ENCODE measurements at regions not wholly inside any gene's neighbourhood (a gene's known extent, or its start where the extent isn't known, plus 50 kb on each side); places are given as distances from the start of the nearest gene placed in this dataset.

DNA sequence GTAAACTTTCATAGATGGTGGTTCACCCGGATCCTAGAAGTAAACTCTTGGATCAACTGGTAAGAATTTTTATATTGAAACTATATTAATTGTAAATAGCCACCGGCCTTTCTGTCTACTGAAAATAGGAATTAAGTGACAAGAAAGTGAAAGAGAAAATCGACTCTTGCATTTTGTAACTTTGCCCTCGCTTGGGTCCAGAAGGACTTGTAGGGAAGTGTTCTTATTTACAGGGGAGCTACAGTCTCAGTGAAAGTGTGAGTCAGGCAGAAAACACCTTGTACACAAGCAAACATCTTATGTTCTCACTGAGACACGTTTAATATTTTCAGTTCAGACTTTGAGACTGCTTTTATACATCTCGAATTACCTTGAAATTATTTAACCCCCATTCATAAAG lies 238.9 kb downstream of the BLID start:
- TF ChIP-seq, protein P1, sequence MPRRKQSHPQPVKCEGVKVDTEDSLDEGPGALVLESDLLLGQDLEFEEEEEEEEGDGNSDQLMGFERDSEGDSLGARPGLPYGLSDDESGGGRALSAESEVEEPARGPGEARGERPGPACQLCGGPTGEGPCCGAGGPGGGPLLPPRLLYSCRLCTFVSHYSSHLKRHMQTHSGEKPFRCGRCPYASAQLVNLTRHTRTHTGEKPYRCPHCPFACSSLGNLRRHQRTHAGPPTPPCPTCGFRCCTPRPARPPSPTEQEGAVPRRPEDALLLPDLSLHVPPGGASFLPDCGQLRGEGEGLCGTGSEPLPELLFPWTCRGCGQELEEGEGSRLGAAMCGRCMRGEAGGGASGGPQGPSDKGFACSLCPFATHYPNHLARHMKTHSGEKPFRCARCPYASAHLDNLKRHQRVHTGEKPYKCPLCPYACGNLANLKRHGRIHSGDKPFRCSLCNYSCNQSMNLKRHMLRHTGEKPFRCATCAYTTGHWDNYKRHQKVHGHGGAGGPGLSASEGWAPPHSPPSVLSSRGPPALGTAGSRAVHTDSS (CRISPR knock-in tag; conservative IDR thresholded peaks at IDR 0.05): no peak
- TF ChIP-seq SP1 (IDR thresholded peaks at IDR 0.05) (no peak), SP1 (CRISPR knock-in tag; IDR thresholded peaks at IDR 0.05) (no peak), GPN1 (CRISPR knock-in tag; IDR thresholded peaks at IDR 0.05; ENCODE audit: borderline replicate concordance) (no peak), PHF21A (CRISPR knock-in tag; IDR thresholded peaks at IDR 0.05) (no peak), ZNF430 (CRISPR knock-in tag; IDR thresholded peaks at IDR 0.05) (no peak), SSRP1 (CRISPR knock-in tag; IDR thresholded peaks at IDR 0.05) (no peak), ZKSCAN1 (IDR thresholded peaks at IDR 0.05; ENCODE audit: low read length) (no peak), ZNF660 (CRISPR knock-in tag; IDR thresholded peaks at IDR 0.05; ENCODE audit: borderline replicate concordance, low read depth) (no peak), KLF12 (CRISPR knock-in tag; IDR thresholded peaks at IDR 0.05; ENCODE audit: borderline replicate concordance) (no peak), RARA (CRISPR knock-in tag; IDR thresholded peaks at IDR 0.05) (no peak), ZNF577 (CRISPR knock-in tag; IDR thresholded peaks at IDR 0.05; ENCODE audit: borderline replicate concordance, low read depth) (no peak), KMT2A (CRISPR knock-in tag; IDR thresholded peaks at IDR 0.05) (no peak), FLYWCH1 (CRISPR knock-in tag; IDR thresholded peaks at IDR 0.05) (no peak), ELF1 (CRISPR knock-in tag; IDR thresholded peaks at IDR 0.05) (no peak), ZNF782 (CRISPR knock-in tag; IDR thresholded peaks at IDR 0.05; ENCODE audit: borderline replicate concordance) (no peak)
- TF ChIP-seq, protein P2, sequence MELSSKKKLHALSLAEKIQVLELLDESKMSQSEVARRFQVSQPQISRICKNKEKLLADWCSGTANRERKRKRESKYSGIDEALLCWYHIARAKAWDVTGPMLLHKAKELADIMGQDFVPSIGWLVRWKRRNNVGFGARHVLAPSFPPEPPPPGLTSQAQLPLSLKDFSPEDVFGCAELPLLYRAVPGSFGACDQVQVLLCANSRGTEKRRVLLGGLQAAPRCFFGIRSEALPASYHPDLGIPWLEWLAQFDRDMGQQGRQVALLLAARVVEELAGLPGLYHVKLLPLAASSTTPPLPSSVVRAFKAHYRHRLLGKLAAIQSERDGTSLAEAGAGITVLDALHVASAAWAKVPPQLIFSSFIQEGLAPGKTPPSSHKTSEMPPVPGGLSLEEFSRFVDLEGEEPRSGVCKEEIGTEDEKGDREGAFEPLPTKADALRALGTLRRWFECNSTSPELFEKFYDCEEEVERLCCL (CRISPR knock-in tag; IDR thresholded peaks at IDR 0.05; ENCODE audit: borderline replicate concordance): no peak
- TF ChIP-seq, protein P3, sequence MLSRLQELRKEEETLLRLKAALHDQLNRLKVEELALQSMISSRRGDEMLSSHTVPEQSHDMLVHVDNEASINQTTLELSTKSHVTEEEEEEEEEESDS (CRISPR knock-in tag; IDR thresholded peaks at IDR 0.05; ENCODE audit: borderline replicate concordance): no peak
- TF ChIP-seq, protein P4, sequence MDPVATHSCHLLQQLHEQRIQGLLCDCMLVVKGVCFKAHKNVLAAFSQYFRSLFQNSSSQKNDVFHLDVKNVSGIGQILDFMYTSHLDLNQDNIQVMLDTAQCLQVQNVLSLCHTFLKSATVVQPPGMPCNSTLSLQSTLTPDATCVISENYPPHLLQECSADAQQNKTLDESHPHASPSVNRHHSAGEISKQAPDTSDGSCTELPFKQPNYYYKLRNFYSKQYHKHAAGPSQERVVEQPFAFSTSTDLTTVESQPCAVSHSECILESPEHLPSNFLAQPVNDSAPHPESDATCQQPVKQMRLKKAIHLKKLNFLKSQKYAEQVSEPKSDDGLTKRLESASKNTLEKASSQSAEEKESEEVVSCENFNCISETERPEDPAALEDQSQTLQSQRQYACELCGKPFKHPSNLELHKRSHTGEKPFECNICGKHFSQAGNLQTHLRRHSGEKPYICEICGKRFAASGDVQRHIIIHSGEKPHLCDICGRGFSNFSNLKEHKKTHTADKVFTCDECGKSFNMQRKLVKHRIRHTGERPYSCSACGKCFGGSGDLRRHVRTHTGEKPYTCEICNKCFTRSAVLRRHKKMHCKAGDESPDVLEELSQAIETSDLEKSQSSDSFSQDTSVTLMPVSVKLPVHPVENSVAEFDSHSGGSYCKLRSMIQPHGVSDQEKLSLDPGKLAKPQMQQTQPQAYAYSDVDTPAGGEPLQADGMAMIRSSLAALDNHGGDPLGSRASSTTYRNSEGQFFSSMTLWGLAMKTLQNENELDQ (CRISPR knock-in tag; IDR thresholded peaks at IDR 0.05; ENCODE audit: borderline replicate concordance): no peak
- TF ChIP-seq, protein P5, sequence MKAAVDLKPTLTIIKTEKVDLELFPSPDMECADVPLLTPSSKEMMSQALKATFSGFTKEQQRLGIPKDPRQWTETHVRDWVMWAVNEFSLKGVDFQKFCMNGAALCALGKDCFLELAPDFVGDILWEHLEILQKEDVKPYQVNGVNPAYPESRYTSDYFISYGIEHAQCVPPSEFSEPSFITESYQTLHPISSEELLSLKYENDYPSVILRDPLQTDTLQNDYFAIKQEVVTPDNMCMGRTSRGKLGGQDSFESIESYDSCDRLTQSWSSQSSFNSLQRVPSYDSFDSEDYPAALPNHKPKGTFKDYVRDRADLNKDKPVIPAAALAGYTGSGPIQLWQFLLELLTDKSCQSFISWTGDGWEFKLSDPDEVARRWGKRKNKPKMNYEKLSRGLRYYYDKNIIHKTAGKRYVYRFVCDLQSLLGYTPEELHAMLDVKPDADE (CRISPR knock-in tag; IDR thresholded peaks at IDR 0.05): no peak
- Histone ChIP-seq H3K9ac (ENCODE audit: insufficient read depth, low read depth, low read length) (no peak overlapping the region), H3K9me3 (ENCODE audit: low read length) (no peaks in the 10 kb centered on the region), H3K27me3 (ENCODE audit: control insufficient read depth in 1 of 2, insufficient read depth in 2 of 2, low read length in 2 of 2) (peaks cover 0 to 3% of the 10 kb centered on the region in 2 experiments; a peak in 1 of 5 replicates), H3K36me3 (replicated peaks in 1 of 2; ENCODE audit: control insufficient read depth in 1 of 2, insufficient read depth in 2 of 2, low read length in 2 of 2) (no peaks in the 10 kb centered on the region), H2AFZ (ENCODE audit: low read length) (no peak overlapping the region), H3K27ac (ENCODE audit: extremely low read length, insufficient read depth, low read length) (no peak overlapping the region), H3K4me2 (ENCODE audit: low read depth, low read length) (no peak overlapping the region), H3K4me1 (ENCODE audit: insufficient read depth, low read length) (no peaks in the 10 kb centered on the region), H3K79me2 (ENCODE audit: insufficient read depth, low read length) (no peaks in the 10 kb centered on the region), H3K4me3 (replicated peaks in 1 of 3; ENCODE audit: insufficient read depth in 1 of 3, low read depth in 2 of 3, low read length in 3 of 3) (no peak overlapping the region), H4K20me1 (ENCODE audit: insufficient read depth, low read length) (no peaks in the 10 kb centered on the region)
- intact Hi-C loops (cut with micrococcal nuclease; ENCODE audit: unreplicated experiment) (loop anchor here (10.0 kb wide), 1 partner anchor 228 kb away; no protein-coding TSS in a partner anchor), in situ Hi-C loops (cut with HindIII; ENCODE audit: extremely low pct_ligation_motif_present, low pct_unique_long_range_greater_than_20kb) (no loop called here)
- POLR2A ChIA-PET: no interaction called here
- FAIRE-seq (no peak), ATAC-seq (no peak), DNase-seq (ENCODE audit: low spot score) (no peak)
- no TSS peak for BruUV-seq (replicated peaks)
- CTCF ChIA-PET (ENCODE audit: low intra/inter-chr PET ratio, low total read pairs): no interaction called here
- 21% methylated on average over 6 of the region's 6 CpGs for WGBS (ENCODE audit: low lambda C conversion rate)

Data from HepG2 (cell line).